ENCODE measurements at regions not wholly inside any gene's neighbourhood (a gene's known extent, or its start where the extent isn't known, plus 50 kb on each side); places are given as distances from the start of the nearest gene placed in this dataset.
"Not testable (repeated sequence)": the region's sequence is repeated elsewhere in the genome, so short reads cannot be mapped to it uniquely, and the experiment has no call there.

- Histone ChIP-seq H2AFZ (ENCODE audit: low read length) (no peak overlapping the region), H3K4me1 (ENCODE audit: low read length) (no peaks in the 10 kb centered on the region), H3K9me2 (replicated peaks; ENCODE audit: insufficient read depth, low read length) (no peaks in the 10 kb centered on the region), H3K36me3 (replicated peaks; ENCODE audit: insufficient read depth, low read length) (no peaks in the 10 kb centered on the region), H3F3A (ENCODE audit: insufficient read depth, low read length) (no peaks in the 10 kb centered on the region), H3K4me3 (ENCODE audit: low read length) (no peak overlapping the region), H3K27ac (ENCODE audit: low read length) (no peak overlapping the region), H3K9me3 (replicated peaks; ENCODE audit: insufficient read depth, low read length) (no peaks in the 10 kb centered on the region), H3K79me2 (ENCODE audit: low read length) (no peaks in the 10 kb centered on the region), H3K9ac (ENCODE audit: low read length) (no peak overlapping the region), H4K20me1 (ENCODE audit: insufficient read depth, low read length) (no peaks in the 10 kb centered on the region), H3K4me2 (ENCODE audit: low read depth, low read length) (no peak overlapping the region), H3K27me3 (replicated peaks; ENCODE audit: insufficient read depth, low read length) (no peaks in the 10 kb centered on the region)
- TF ChIP-seq EZH2 (optimal IDR thresholded peaks at IDR 0.05; ENCODE audit: low read depth, low read length), result no peak
- no peak for TF ChIP-seq EZH2phosphoT487 (IDR thresholded peaks at IDR 0.05; ENCODE audit: low read length)
- no peak for TF ChIP-seq CTCF (IDR thresholded peaks at IDR 0.05; ENCODE audit: low read length)
- no peak for DNase-seq
Measured at GRCh38 chr16:8032406-8032805, 557.9 kb downstream of the TMEM114 start.

- H3F3A ChIP-seq (ENCODE audit: insufficient read depth, low read length); H2AFZ ChIP-seq (ENCODE audit: low read length); H3K9ac ChIP-seq (ENCODE audit: low read length); H3K27ac ChIP-seq (ENCODE audit: low read length); H3K4me3 ChIP-seq (ENCODE audit: low read length); H3K4me1 ChIP-seq (ENCODE audit: low read length); H3K9me2 ChIP-seq (replicated peaks; ENCODE audit: insufficient read depth, low read length); H3K9me3 ChIP-seq (replicated peaks; ENCODE audit: insufficient read depth, low read length); H3K4me2 ChIP-seq (ENCODE audit: low read depth, low read length); H3K27me3 ChIP-seq (replicated peaks; ENCODE audit: insufficient read depth, low read length); H4K20me1 ChIP-seq (ENCODE audit: insufficient read depth, low read length); H3K36me3 ChIP-seq (replicated peaks; ENCODE audit: insufficient read depth, low read length); DNase-seq; H3K79me2 ChIP-seq (ENCODE audit: low read length): not testable (repeated sequence)
Measured at GRCh38 chr16:8030004-8030403, 560.3 kb downstream of the TMEM114 start.

- Histone ChIP-seq H3K4me1 (ENCODE audit: low read length) (no peaks in the 10 kb centered on the region), H3K9me3 (replicated peaks; ENCODE audit: insufficient read depth, low read length) (no peaks in the 10 kb centered on the region), H3K9me2 (replicated peaks; ENCODE audit: insufficient read depth, low read length) (no peaks in the 10 kb centered on the region), H3K27ac (ENCODE audit: low read length) (no peak overlapping the region), H2AFZ (ENCODE audit: low read length) (no peak overlapping the region), H3F3A (ENCODE audit: insufficient read depth, low read length) (no peaks in the 10 kb centered on the region), H3K36me3 (replicated peaks; ENCODE audit: insufficient read depth, low read length) (no peaks in the 10 kb centered on the region), H3K4me2 (ENCODE audit: low read depth, low read length) (no peak overlapping the region), H4K20me1 (ENCODE audit: insufficient read depth, low read length) (no peaks in the 10 kb centered on the region), H3K79me2 (ENCODE audit: low read length) (no peaks in the 10 kb centered on the region), H3K27me3 (replicated peaks; ENCODE audit: insufficient read depth, low read length) (no peaks in the 10 kb centered on the region), H3K4me3 (ENCODE audit: low read length) (no peak overlapping the region), H3K9ac (ENCODE audit: low read length) (no peak overlapping the region)
- TF ChIP-seq EZH2phosphoT487 (IDR thresholded peaks at IDR 0.05; ENCODE audit: low read length) (no peak), CTCF (IDR thresholded peaks at IDR 0.05; ENCODE audit: low read length) (no peak), EZH2 (optimal IDR thresholded peaks at IDR 0.05; ENCODE audit: low read depth, low read length) (no peak)
- peak; percentile 25 for DNase-seq
Measured at GRCh38 chr16:8026450-8026849, 563.9 kb downstream of the TMEM114 start.

- Histone ChIP-seq H3K4me3 (ENCODE audit: low read length) (no peak overlapping the region), H3K4me1 (ENCODE audit: low read length) (no peaks in the 10 kb centered on the region), H3K79me2 (ENCODE audit: low read length) (no peaks in the 10 kb centered on the region), H3F3A (ENCODE audit: insufficient read depth, low read length) (no peaks in the 10 kb centered on the region), H2AFZ (ENCODE audit: low read length) (no peak overlapping the region), H3K9ac (ENCODE audit: low read length) (no peak overlapping the region), H3K4me2 (ENCODE audit: low read depth, low read length) (no peak overlapping the region), H3K27me3 (replicated peaks; ENCODE audit: insufficient read depth, low read length) (no peaks in the 10 kb centered on the region), H3K9me2 (replicated peaks; ENCODE audit: insufficient read depth, low read length) (no peaks in the 10 kb centered on the region), H4K20me1 (ENCODE audit: insufficient read depth, low read length) (no peaks in the 10 kb centered on the region), H3K9me3 (replicated peaks; ENCODE audit: insufficient read depth, low read length) (no peaks in the 10 kb centered on the region), H3K36me3 (replicated peaks; ENCODE audit: insufficient read depth, low read length) (no peaks in the 10 kb centered on the region), H3K27ac (ENCODE audit: low read length) (no peak overlapping the region)
- no peak for DNase-seq
- TF ChIP-seq EZH2 (optimal IDR thresholded peaks at IDR 0.05; ENCODE audit: low read depth, low read length) (no peak), CTCF (IDR thresholded peaks at IDR 0.05; ENCODE audit: low read length) (no peak), EZH2phosphoT487 (IDR thresholded peaks at IDR 0.05; ENCODE audit: low read length) (no peak)
Measured at GRCh38 chr16:8023326-8023725, 567.0 kb downstream of the TMEM114 start.

All from MM.1S (cell line).